ENCODE measurements at regions not wholly inside any gene's neighbourhood (a gene's known extent, or its start where the extent isn't known, plus 50 kb on each side); places are given as distances from the start of the nearest gene placed in this dataset.

- no peaks in the 10 kb centered on the region for H3K36me3 ChIP-seq (ENCODE audit: control insufficient read depth, insufficient read depth, low read length)
- no peaks in the 10 kb centered on the region for H3K27me3 ChIP-seq (ENCODE audit: control insufficient read depth, insufficient read depth, low read length)
- H3K4me1 ChIP-seq (ENCODE audit: control insufficient read depth, insufficient read depth, low read length, poor library complexity, severe bottlenecking) = no peaks in the 10 kb centered on the region
- Mint-ChIP-seq H3K9me3 (peaks cover 0 to 6% (median 2%) of the 10 kb centered on the region in 7 donors), H3K27ac (no peak overlapping the region), H3K4me1 (no peaks in the 10 kb centered on the region), H3K36me3 (no peaks in the 10 kb centered on the region), H3K4me3 (no peak overlapping the region), H3K27me3 (peaks cover 5% of the 10 kb centered on the region)
- no peaks in the 10 kb centered on the region for H3K9me3 ChIP-seq (ENCODE audit: control insufficient read depth in 2 of 2, low read length in 2 of 2)
- H3K4me3 ChIP-seq (ENCODE audit: low read depth, low read length) = no peak overlapping the region
- no peak overlapping the region for H3K27ac ChIP-seq (ENCODE audit: insufficient read depth, low read length, poor library complexity, severe bottlenecking)
- no peak for ATAC-seq (ENCODE audit: low read depth in 2 of 2)
- no peak for DNase-seq
Measured at GRCh38 chr11:19639603-19640105, 73.0 kb upstream of the NAV2 start.

DNA sequence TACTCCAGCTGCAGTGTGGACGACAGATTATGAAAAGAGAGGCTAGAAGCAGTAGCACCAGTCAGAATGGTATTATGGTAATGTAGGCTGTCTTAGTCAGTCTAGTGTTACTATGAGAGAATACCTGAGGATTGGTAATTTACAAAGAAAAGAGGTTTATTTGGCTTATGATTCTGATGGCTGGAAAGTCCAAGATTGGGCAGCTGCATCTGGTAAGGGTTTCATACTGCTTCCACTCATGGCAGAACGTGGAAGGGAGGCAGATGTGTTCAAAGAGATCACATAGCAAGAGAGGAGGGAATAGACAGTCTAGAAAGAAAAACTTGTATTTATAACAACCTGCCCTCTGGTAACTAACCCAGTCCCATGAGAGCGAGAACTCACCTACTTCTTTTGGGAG lies 77.3 kb upstream of the NAV2 start:
- Mint-ChIP-seq H3K4me3 (no peak overlapping the region), H3K27ac (no peak overlapping the region), H3K36me3 (no peaks in the 10 kb centered on the region), H3K4me1 (no peaks in the 10 kb centered on the region), H3K27me3 (peaks cover 5% of the 10 kb centered on the region), H3K9me3 (peaks cover 0 to 6% (median 1%) of the 10 kb centered on the region in 7 donors)
- ATAC-seq (ENCODE audit: low read depth in 2 of 2) (no peak), DNase-seq (no peak)
- Histone ChIP-seq H3K36me3 (ENCODE audit: control insufficient read depth, insufficient read depth, low read length) (no peaks in the 10 kb centered on the region), H3K4me3 (ENCODE audit: low read depth, low read length) (no peak overlapping the region), H3K4me1 (ENCODE audit: control insufficient read depth, insufficient read depth, low read length, poor library complexity, severe bottlenecking) (no peaks in the 10 kb centered on the region), H3K27me3 (ENCODE audit: control insufficient read depth, insufficient read depth, low read length) (no peaks in the 10 kb centered on the region), H3K27ac (ENCODE audit: insufficient read depth, low read length, poor library complexity, severe bottlenecking) (no peak overlapping the region), H3K9me3 (ENCODE audit: control insufficient read depth in 2 of 2, low read length in 2 of 2) (no peaks in the 10 kb centered on the region)

DNA sequence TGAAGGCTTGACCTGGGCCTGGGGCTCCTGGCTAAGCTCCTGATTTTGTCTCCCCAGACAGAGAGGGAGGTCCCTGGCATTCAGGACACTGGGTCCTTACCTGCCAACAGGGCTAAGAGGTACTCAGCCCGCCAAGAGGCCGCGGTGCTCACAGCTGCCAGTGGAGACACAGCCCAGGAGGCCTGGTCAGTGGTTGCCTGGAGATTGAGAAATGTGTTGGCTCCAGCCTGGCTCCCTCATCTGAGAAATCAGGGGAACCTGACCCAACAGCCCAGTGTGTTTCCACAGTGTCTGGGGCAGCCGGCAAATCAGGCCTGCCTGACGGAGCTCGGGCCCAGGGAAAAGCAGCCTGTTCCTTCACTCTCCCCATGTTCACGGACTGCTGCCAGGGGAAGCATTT lies 79.4 kb upstream of the NAV2 start:
- no peaks in the 10 kb centered on the region for H3K36me3 Mint-ChIP-seq
- H3K4me1 Mint-ChIP-seq = no peaks in the 10 kb centered on the region
- H3K27ac Mint-ChIP-seq = no peak overlapping the region
- Histone ChIP-seq H3K36me3 (ENCODE audit: control insufficient read depth, insufficient read depth, low read length) (no peaks in the 10 kb centered on the region), H3K9me3 (ENCODE audit: control insufficient read depth in 2 of 2, low read length in 2 of 2) (no peaks in the 10 kb centered on the region), H3K4me3 (ENCODE audit: low read depth, low read length) (no peak overlapping the region), H3K4me1 (ENCODE audit: control insufficient read depth, insufficient read depth, low read length, poor library complexity, severe bottlenecking) (no peaks in the 10 kb centered on the region), H3K27ac (ENCODE audit: insufficient read depth, low read length, poor library complexity, severe bottlenecking) (no peak overlapping the region), H3K27me3 (ENCODE audit: control insufficient read depth, insufficient read depth, low read length) (no peaks in the 10 kb centered on the region)
- DNase-seq (no peak), ATAC-seq (ENCODE audit: low read depth in 2 of 2) (no peak)
- no peak overlapping the region for H3K4me3 Mint-ChIP-seq
- H3K9me3 Mint-ChIP-seq = peaks cover 0 to 6% (median 1%) of the 10 kb centered on the region in 7 donors
- H3K27me3 Mint-ChIP-seq = peaks cover 5% of the 10 kb centered on the region

- DNase-seq = no peak
- Histone ChIP-seq H3K9me3 (ENCODE audit: control insufficient read depth in 2 of 2, low read length in 2 of 2) (no peaks in the 10 kb centered on the region), H3K4me1 (ENCODE audit: control insufficient read depth, insufficient read depth, low read length, poor library complexity, severe bottlenecking) (no peaks in the 10 kb centered on the region), H3K27me3 (ENCODE audit: control insufficient read depth, insufficient read depth, low read length) (no peaks in the 10 kb centered on the region), H3K4me3 (ENCODE audit: low read depth, low read length) (no peak overlapping the region), H3K36me3 (ENCODE audit: control insufficient read depth, insufficient read depth, low read length) (no peaks in the 10 kb centered on the region), H3K27ac (ENCODE audit: insufficient read depth, low read length, poor library complexity, severe bottlenecking) (no peak overlapping the region)
- peaks cover 5% of the 10 kb centered on the region for H3K27me3 Mint-ChIP-seq
- peaks cover 0 to 6% (median 1%) of the 10 kb centered on the region in 7 donors for H3K9me3 Mint-ChIP-seq
- no peak overlapping the region for H3K4me3 Mint-ChIP-seq
- ATAC-seq (ENCODE audit: low read depth in 2 of 2) = no peak
- H3K27ac Mint-ChIP-seq = no peak overlapping the region
- no peaks in the 10 kb centered on the region for H3K36me3 Mint-ChIP-seq
- H3K4me1 Mint-ChIP-seq = no peaks in the 10 kb centered on the region
Measured at GRCh38 chr11:19632499-19632834, 80.2 kb upstream of the NAV2 start.

- H3K27ac Mint-ChIP-seq = no peak overlapping the region
- no peak overlapping the region for H3K4me3 ChIP-seq (ENCODE audit: low read depth, low read length)
- no peaks in the 10 kb centered on the region for H3K36me3 Mint-ChIP-seq
- H3K9me3 Mint-ChIP-seq = peaks cover 0 to 5% (median 2%) of the 10 kb centered on the region in 7 donors
- no peaks in the 10 kb centered on the region for H3K4me1 ChIP-seq (ENCODE audit: control insufficient read depth, insufficient read depth, low read length, poor library complexity, severe bottlenecking)
- H3K27me3 ChIP-seq (ENCODE audit: control insufficient read depth, insufficient read depth, low read length) = no peaks in the 10 kb centered on the region
- no peaks in the 10 kb centered on the region for H3K4me1 Mint-ChIP-seq
- no peaks in the 10 kb centered on the region for H3K36me3 ChIP-seq (ENCODE audit: control insufficient read depth, insufficient read depth, low read length)
- ATAC-seq (ENCODE audit: low read depth in 2 of 2) (no peak), DNase-seq (no peak)
- H3K4me3 Mint-ChIP-seq = no peak overlapping the region
- H3K27me3 Mint-ChIP-seq = peaks cover 5% of the 10 kb centered on the region
- H3K9me3 ChIP-seq (ENCODE audit: control insufficient read depth in 2 of 2, low read length in 2 of 2) = no peaks in the 10 kb centered on the region
- no peak overlapping the region for H3K27ac ChIP-seq (ENCODE audit: insufficient read depth, low read length, poor library complexity, severe bottlenecking)
Measured at GRCh38 chr11:19631712-19632498, 80.7 kb upstream of the NAV2 start.

- Mint-ChIP-seq H3K27ac (no peak overlapping the region), H3K4me1 (no peaks in the 10 kb centered on the region), H3K9me3 (peaks cover 0 to 6% (median 0%) of the 10 kb centered on the region in 7 donors), H3K36me3 (no peaks in the 10 kb centered on the region), H3K27me3 (peaks cover 5% of the 10 kb centered on the region), H3K4me3 (no peak overlapping the region)
- H3K4me1 ChIP-seq (ENCODE audit: control insufficient read depth, insufficient read depth, low read length, poor library complexity, severe bottlenecking) = no peaks in the 10 kb centered on the region
- no peaks in the 10 kb centered on the region for H3K36me3 ChIP-seq (ENCODE audit: control insufficient read depth, insufficient read depth, low read length)
- H3K27me3 ChIP-seq (ENCODE audit: control insufficient read depth, insufficient read depth, low read length) = peaks cover 4% of the 10 kb centered on the region
- no peaks in the 10 kb centered on the region for H3K9me3 ChIP-seq (ENCODE audit: control insufficient read depth in 2 of 2, low read length in 2 of 2)
- no peak overlapping the region for H3K27ac ChIP-seq (ENCODE audit: insufficient read depth, low read length, poor library complexity, severe bottlenecking)
- DNase-seq (no peak), ATAC-seq (ENCODE audit: low read depth in 2 of 2) (no peak)
- H3K4me3 ChIP-seq (ENCODE audit: low read depth, low read length) = no peak overlapping the region
Measured at GRCh38 chr11:19628018-19628417, 84.6 kb upstream of the NAV2 start.

GRCh38 chr11:19627566-19627965 lies 85.1 kb upstream of the NAV2 start:
- ATAC-seq (ENCODE audit: low read depth in 2 of 2) (no peak), DNase-seq (no peak)
- Mint-ChIP-seq H3K9me3 (peaks cover 0 to 6% (median 0%) of the 10 kb centered on the region in 7 donors), H3K4me3 (no peak overlapping the region), H3K27me3 (peaks cover 5% of the 10 kb centered on the region), H3K4me1 (no peaks in the 10 kb centered on the region), H3K27ac (no peak overlapping the region), H3K36me3 (no peaks in the 10 kb centered on the region)
- H3K4me3 ChIP-seq (ENCODE audit: low read depth, low read length) = no peak overlapping the region
- H3K27ac ChIP-seq (ENCODE audit: insufficient read depth, low read length, poor library complexity, severe bottlenecking) = no peak overlapping the region
- no peaks in the 10 kb centered on the region for H3K36me3 ChIP-seq (ENCODE audit: control insufficient read depth, insufficient read depth, low read length)
- H3K27me3 ChIP-seq (ENCODE audit: control insufficient read depth, insufficient read depth, low read length) = peaks cover 4% of the 10 kb centered on the region
- H3K4me1 ChIP-seq (ENCODE audit: control insufficient read depth, insufficient read depth, low read length, poor library complexity, severe bottlenecking) = no peaks in the 10 kb centered on the region
- no peaks in the 10 kb centered on the region for H3K9me3 ChIP-seq (ENCODE audit: control insufficient read depth in 2 of 2, low read length in 2 of 2)

DNA sequence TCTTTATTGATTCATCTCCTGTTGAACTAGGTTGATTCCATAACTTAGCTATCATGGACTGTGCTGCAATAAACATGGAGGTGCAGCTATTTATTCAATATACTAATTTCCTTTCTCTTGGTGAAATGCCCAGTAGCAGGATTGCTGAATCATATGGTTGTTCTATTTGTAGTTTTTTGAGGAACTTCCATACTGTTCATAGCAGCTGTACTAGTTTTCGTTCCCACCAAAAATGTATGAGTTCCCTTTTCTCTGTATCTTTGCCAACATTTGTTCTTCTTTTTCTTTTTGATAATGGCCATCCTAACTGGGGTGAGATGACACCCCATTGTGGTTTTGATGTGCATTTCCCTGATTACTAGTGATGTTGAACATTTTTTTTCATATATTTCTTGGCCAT lies 87.2 kb upstream of the NAV2 start:
- no peaks in the 10 kb centered on the region for H3K4me1 ChIP-seq (ENCODE audit: control insufficient read depth, insufficient read depth, low read length, poor library complexity, severe bottlenecking)
- DNase-seq = no peak
- H3K27me3 ChIP-seq (ENCODE audit: control insufficient read depth, insufficient read depth, low read length) = peaks cover 4% of the 10 kb centered on the region
- H3K4me3 Mint-ChIP-seq = no peak overlapping the region
- no peaks in the 10 kb centered on the region for H3K9me3 ChIP-seq (ENCODE audit: control insufficient read depth in 2 of 2, low read length in 2 of 2)
- no peak for ATAC-seq (ENCODE audit: low read depth in 2 of 2)
- H3K36me3 Mint-ChIP-seq = no peaks in the 10 kb centered on the region
- peaks cover 0 to 8% (median 1%) of the 10 kb centered on the region in 7 donors for H3K9me3 Mint-ChIP-seq
- H3K27ac Mint-ChIP-seq = no peak overlapping the region
- H3K36me3 ChIP-seq (ENCODE audit: control insufficient read depth, insufficient read depth, low read length) = no peaks in the 10 kb centered on the region
- no peak overlapping the region for H3K4me3 ChIP-seq (ENCODE audit: low read depth, low read length)
- H3K27me3 Mint-ChIP-seq = peaks cover 5% of the 10 kb centered on the region
- no peaks in the 10 kb centered on the region for H3K4me1 Mint-ChIP-seq
- H3K27ac ChIP-seq (ENCODE audit: insufficient read depth, low read length, poor library complexity, severe bottlenecking) = no peak overlapping the region
